Head of caudate nucleus (tissue), 42 donors: ENCODE measurements at regions not wholly inside any gene's neighbourhood (a gene's known extent, or its start where the extent isn't known, plus 50 kb on each side); places are given as distances from the start of the nearest gene placed in this dataset.

Experiments used
- DNase-seq, 42 donors: peaks; one replicate each; pipeline versions ENCODE4 v3.0.0 to v3.0.0-alpha.2; 2020 to 2021; ENCODE audit warnings: mixed read lengths in 7 of 42
- intact Hi-C: fragments of 100-400 bp; cut with DNase I; formaldehyde crosslinking; loops from one replicate; pipeline ENCODE4 v1.15.0; 2022

GRCh38 chr5:160175438-160176218, 53.7 kb upstream of the FABP6 start:
- peak; percentile 79 to 97 (median 90) for DNase-seq
- intact Hi-C loops, result no loop called here

- intact Hi-C loops, result no loop called here
- DNase-seq, result no peak
Observed at GRCh38 chr5:160174780-160175437, 54.4 kb upstream of the FABP6 start.

GRCh38 chr5:160174290-160174689, 55.0 kb upstream of the FABP6 start:
- intact Hi-C loops, result no loop called here
- no peak for DNase-seq

GRCh38 chr5:160171666-160172065, 52.4 kb upstream of the PWWP2A start:
- no peak for DNase-seq
- intact Hi-C loops, result no loop called here

- intact Hi-C loops, result no loop called here
Observed at GRCh38 chr5:160169326-160169725, 50.1 kb upstream of the PWWP2A start.

More at GRCh38 chr5:160169326-160169725, 50.1 kb upstream of the PWWP2A start:
- no peak for DNase-seq
